Dendritic cell treated with granulocyte-macrophage colony-stimulating factor and Interleukin-4, amounts not matched to agents 40 ng/mL and 50 ng/mL, for 4 days (primary cell): ENCODE measurements at regions not wholly inside any gene's neighbourhood (a gene's known extent, or its start where the extent isn't known, plus 50 kb on each side); places are given as distances from the start of the nearest gene placed in this dataset.

Experiments used
- H3K27ac Mint-ChIP-seq: one replicate; pipeline ENCODE4 v1.8.0; 2022; ENCODE audit warnings: mild to moderate bottlenecking, mixed read lengths
- H3K27me3 Mint-ChIP-seq: one replicate; pipeline ENCODE4 v1.8.0; 2022; ENCODE audit warnings: mild to moderate bottlenecking, mixed read lengths
- H3K36me3 Mint-ChIP-seq: one replicate; pipeline ENCODE4 v1.8.0; 2022; ENCODE audit warnings: low read depth, mixed read lengths
- H3K4me1 Mint-ChIP-seq: one replicate; pipeline ENCODE4 v1.8.0; 2022; ENCODE audit warnings: low read depth, mixed read lengths
- H3K4me3 Mint-ChIP-seq: one replicate; pipeline ENCODE4 v1.8.0; 2022; ENCODE audit warnings: mild to moderate bottlenecking, moderate library complexity, mixed read lengths
- H3K9me3 Mint-ChIP-seq: one replicate; pipeline ENCODE4 v1.8.0; 2022; ENCODE audit warnings: mixed read lengths
- intact Hi-C: fragments of 100-400 bp; cut with micrococcal nuclease; formaldehyde crosslinking; loops from one replicate; pipeline ENCODE4 v1.15.0; 2022

- no peak overlapping the region for H3K27ac Mint-ChIP-seq
- H3K4me3 Mint-ChIP-seq, result no peak overlapping the region
- peaks cover 37% of the 10 kb centered on the region for H3K27me3 Mint-ChIP-seq
- H3K4me1 Mint-ChIP-seq, result no peaks in the 10 kb centered on the region
- no peaks in the 10 kb centered on the region for H3K36me3 Mint-ChIP-seq
- intact Hi-C loops, result no loop called here
- H3K9me3 Mint-ChIP-seq, result peaks cover 2% of the 10 kb centered on the region
These were observed 75.0 kb upstream of the FCN1 start for GRCh38 chr9:134992755-134993124.

GRCh38 chr9:134993416-134993815, 75.7 kb upstream of the FCN1 start:
- intact Hi-C loops, result no loop called here
- H3K36me3 Mint-ChIP-seq, result no peaks in the 10 kb centered on the region
- no peak overlapping the region for H3K4me3 Mint-ChIP-seq
- H3K27ac Mint-ChIP-seq, result no peak overlapping the region
- H3K4me1 Mint-ChIP-seq, result no peaks in the 10 kb centered on the region
- peaks cover 9% of the 10 kb centered on the region for H3K9me3 Mint-ChIP-seq
- H3K27me3 Mint-ChIP-seq, result peaks cover 35% of the 10 kb centered on the region

- no peaks in the 10 kb centered on the region for H3K36me3 Mint-ChIP-seq
- no peak overlapping the region for H3K4me3 Mint-ChIP-seq
- H3K27me3 Mint-ChIP-seq, result peaks cover 33% of the 10 kb centered on the region
- no peaks in the 10 kb centered on the region for H3K4me1 Mint-ChIP-seq
- intact Hi-C loops, result no loop called here
- H3K27ac Mint-ChIP-seq, result no peak overlapping the region
- peaks cover 17% of the 10 kb centered on the region for H3K9me3 Mint-ChIP-seq
These were observed 76.4 kb upstream of the FCN1 start for GRCh38 chr9:134993996-134994720.

GRCh38 chr9:134994926-134995791, 77.4 kb upstream of the FCN1 start:
- no peaks in the 10 kb centered on the region for H3K36me3 Mint-ChIP-seq
- intact Hi-C loops, result no loop called here

GRCh38 chr9:134995792-134996120, 78.0 kb upstream of the FCN1 start:
- Mint-ChIP-seq H3K27ac (no peak overlapping the region), H3K9me3 (peaks cover 33% of the 10 kb centered on the region), H3K36me3 (no peaks in the 10 kb centered on the region), H3K4me1 (no peaks in the 10 kb centered on the region), H3K4me3 (no peak overlapping the region), H3K27me3 (peaks cover 28% of the 10 kb centered on the region)
- intact Hi-C loops, result no loop called here

More at GRCh38 chr9:134994926-134995791, 77.4 kb upstream of the FCN1 start:
- H3K27me3 Mint-ChIP-seq, result peaks cover 29% of the 10 kb centered on the region
- no peak overlapping the region for H3K27ac Mint-ChIP-seq
- H3K4me3 Mint-ChIP-seq, result no peak overlapping the region
- H3K9me3 Mint-ChIP-seq, result peaks cover 27% of the 10 kb centered on the region
- H3K4me1 Mint-ChIP-seq, result no peaks in the 10 kb centered on the region

GRCh38 chr9:134996591-134997530, 79.1 kb upstream of the FCN1 start:
- intact Hi-C loops, result no loop called here
- H3K27ac Mint-ChIP-seq, result no peak overlapping the region

GRCh38 chr9:135000647-135001245, 83.0 kb upstream of the FCN1 start:
- Mint-ChIP-seq H3K4me3 (no peak overlapping the region), H3K27me3 (peaks cover 35% of the 10 kb centered on the region), H3K9me3 (peaks cover 40% of the 10 kb centered on the region), H3K36me3 (no peaks in the 10 kb centered on the region), H3K27ac (no peak overlapping the region), H3K4me1 (no peaks in the 10 kb centered on the region)
- intact Hi-C loops, result no loop called here

More at GRCh38 chr9:134996591-134997530, 79.1 kb upstream of the FCN1 start:
- H3K27me3 Mint-ChIP-seq, result peaks cover 27% of the 10 kb centered on the region
- H3K9me3 Mint-ChIP-seq, result peaks cover 40% of the 10 kb centered on the region
- H3K4me3 Mint-ChIP-seq, result no peak overlapping the region
- H3K4me1 Mint-ChIP-seq, result no peaks in the 10 kb centered on the region
- H3K36me3 Mint-ChIP-seq, result no peaks in the 10 kb centered on the region

- H3K4me3 Mint-ChIP-seq, result no peak overlapping the region
These were observed 83.8 kb upstream of the FCN1 start for GRCh38 chr9:135001526-135001925.

GRCh38 chr9:135002336-135002735, 84.6 kb upstream of the FCN1 start:
- H3K4me3 Mint-ChIP-seq, result no peak overlapping the region
- intact Hi-C loops, result no loop called here
- no peak overlapping the region for H3K27ac Mint-ChIP-seq
- no peaks in the 10 kb centered on the region for H3K4me1 Mint-ChIP-seq
- peaks cover 40% of the 10 kb centered on the region for H3K9me3 Mint-ChIP-seq
- H3K36me3 Mint-ChIP-seq, result no peaks in the 10 kb centered on the region
- peaks cover 28% of the 10 kb centered on the region for H3K27me3 Mint-ChIP-seq

More at GRCh38 chr9:135001526-135001925, 83.8 kb upstream of the FCN1 start:
- Mint-ChIP-seq H3K36me3 (no peaks in the 10 kb centered on the region), H3K27ac (no peak overlapping the region), H3K27me3 (peaks cover 30% of the 10 kb centered on the region), H3K4me1 (no peaks in the 10 kb centered on the region), H3K9me3 (peaks cover 40% of the 10 kb centered on the region)
- intact Hi-C loops, result no loop called here

- H3K27me3 Mint-ChIP-seq, result peaks cover 26% of the 10 kb centered on the region
- intact Hi-C loops, result no loop called here
These were observed 84.7 kb upstream of the OLFM1 start for GRCh38 chr9:135002802-135003201.

GRCh38 chr9:135004772-135005171, 82.7 kb upstream of the OLFM1 start:
- peaks cover 17% of the 10 kb centered on the region for H3K27me3 Mint-ChIP-seq
- intact Hi-C loops, result no loop called here

More at GRCh38 chr9:135002802-135003201, 84.7 kb upstream of the OLFM1 start:
- Mint-ChIP-seq H3K4me3 (no peak overlapping the region), H3K27ac (no peak overlapping the region), H3K36me3 (no peaks in the 10 kb centered on the region), H3K4me1 (no peaks in the 10 kb centered on the region), H3K9me3 (peaks cover 37% of the 10 kb centered on the region)

GRCh38 chr9:135006911-135007570, 80.4 kb upstream of the OLFM1 start:
- Mint-ChIP-seq H3K36me3 (no peaks in the 10 kb centered on the region), H3K4me3 (no peak overlapping the region), H3K27me3 (peaks cover 18% of the 10 kb centered on the region), H3K4me1 (no peaks in the 10 kb centered on the region), H3K9me3 (no peaks in the 10 kb centered on the region), H3K27ac (no peak overlapping the region)
- intact Hi-C loops, result no loop called here

More at GRCh38 chr9:135004772-135005171, 82.7 kb upstream of the OLFM1 start:
- H3K4me1 Mint-ChIP-seq, result no peaks in the 10 kb centered on the region
- H3K36me3 Mint-ChIP-seq, result no peaks in the 10 kb centered on the region
- H3K4me3 Mint-ChIP-seq, result no peak overlapping the region
- no peak overlapping the region for H3K27ac Mint-ChIP-seq
- peaks cover 17% of the 10 kb centered on the region for H3K9me3 Mint-ChIP-seq

GRCh38 chr9:135007601-135008000, 79.9 kb upstream of the OLFM1 start:
- H3K27me3 Mint-ChIP-seq, result peaks cover 18% of the 10 kb centered on the region
- no peak overlapping the region for H3K27ac Mint-ChIP-seq
- no peaks in the 10 kb centered on the region for H3K36me3 Mint-ChIP-seq
- H3K4me1 Mint-ChIP-seq, result no peaks in the 10 kb centered on the region
- H3K9me3 Mint-ChIP-seq, result no peaks in the 10 kb centered on the region
- H3K4me3 Mint-ChIP-seq, result no peak overlapping the region
- intact Hi-C loops, result no loop called here
